ENCODE measurements at regions not wholly inside any gene's neighbourhood (a gene's known extent, or its start where the extent isn't known, plus 50 kb on each side); places are given as distances from the start of the nearest gene placed in this dataset.

DNA sequence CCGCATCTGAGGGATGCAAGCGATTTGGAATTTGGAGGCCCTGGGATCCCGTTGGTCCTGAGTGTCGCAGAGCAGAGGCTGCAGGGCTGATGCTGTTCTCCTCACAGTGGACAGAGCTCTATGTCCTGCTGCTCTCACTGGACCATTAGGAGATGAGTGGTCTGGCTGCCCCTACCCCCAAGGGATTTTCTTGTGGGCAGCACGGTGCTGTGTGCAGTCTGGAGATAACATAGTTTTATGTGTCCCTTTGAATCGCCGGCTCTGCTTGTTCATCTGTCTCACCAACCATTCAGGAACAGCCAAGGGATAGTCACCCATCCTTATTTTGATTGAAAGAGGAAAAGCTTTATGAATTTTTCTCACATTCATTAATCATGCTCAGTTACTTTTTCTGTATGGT is 49.9 kb downstream of the CHRM3 start:
- no peaks in the 10 kb centered on the region for H3K9me3 ChIP-seq
- H3K9ac ChIP-seq (ENCODE audit: low read depth in 2 of 2, low read length in 2 of 2), result no peak overlapping the region
- no peaks in the 10 kb centered on the region for H3K27me3 ChIP-seq
- no peaks in the 10 kb centered on the region for H3K4me1 ChIP-seq
- H3K4me3 ChIP-seq, result no peak overlapping the region
- no peaks in the 10 kb centered on the region for H3K36me3 ChIP-seq
- TF ChIP-seq, protein P1, sequence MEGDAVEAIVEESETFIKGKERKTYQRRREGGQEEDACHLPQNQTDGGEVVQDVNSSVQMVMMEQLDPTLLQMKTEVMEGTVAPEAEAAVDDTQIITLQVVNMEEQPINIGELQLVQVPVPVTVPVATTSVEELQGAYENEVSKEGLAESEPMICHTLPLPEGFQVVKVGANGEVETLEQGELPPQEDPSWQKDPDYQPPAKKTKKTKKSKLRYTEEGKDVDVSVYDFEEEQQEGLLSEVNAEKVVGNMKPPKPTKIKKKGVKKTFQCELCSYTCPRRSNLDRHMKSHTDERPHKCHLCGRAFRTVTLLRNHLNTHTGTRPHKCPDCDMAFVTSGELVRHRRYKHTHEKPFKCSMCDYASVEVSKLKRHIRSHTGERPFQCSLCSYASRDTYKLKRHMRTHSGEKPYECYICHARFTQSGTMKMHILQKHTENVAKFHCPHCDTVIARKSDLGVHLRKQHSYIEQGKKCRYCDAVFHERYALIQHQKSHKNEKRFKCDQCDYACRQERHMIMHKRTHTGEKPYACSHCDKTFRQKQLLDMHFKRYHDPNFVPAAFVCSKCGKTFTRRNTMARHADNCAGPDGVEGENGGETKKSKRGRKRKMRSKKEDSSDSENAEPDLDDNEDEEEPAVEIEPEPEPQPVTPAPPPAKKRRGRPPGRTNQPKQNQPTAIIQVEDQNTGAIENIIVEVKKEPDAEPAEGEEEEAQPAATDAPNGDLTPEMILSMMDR (IDR thresholded peaks at IDR 0.05), result no peak
- H3K27ac ChIP-seq, result no peak overlapping the region
- no peak for DNase-seq
- intact Hi-C loops (cut with DNase I), result no loop called here

DNA sequence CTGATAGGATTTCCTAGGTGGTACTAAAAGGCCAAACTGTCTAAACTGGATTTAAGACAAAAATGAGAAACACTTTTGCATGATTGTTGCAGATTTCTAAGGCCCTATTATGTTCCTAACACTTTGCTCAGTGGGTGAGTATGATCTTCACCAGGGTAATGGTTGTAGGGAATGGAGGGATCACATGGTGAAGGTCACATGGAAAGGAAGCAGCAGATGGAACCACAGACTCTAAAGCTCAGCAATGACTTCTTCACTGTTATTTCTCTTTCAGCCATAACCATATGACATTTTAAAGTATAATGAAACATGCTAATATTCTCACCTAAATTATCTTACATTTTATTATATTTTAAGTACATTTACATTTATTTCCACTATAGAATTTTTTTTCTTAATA is 51.5 kb downstream of the CHRM3 start:
- Histone ChIP-seq H3K36me3 (no peaks in the 10 kb centered on the region), H3K27me3 (no peaks in the 10 kb centered on the region), H3K9ac (ENCODE audit: low read depth in 2 of 2, low read length in 2 of 2) (no peak overlapping the region), H3K27ac (no peak overlapping the region), H3K9me3 (no peaks in the 10 kb centered on the region), H3K4me3 (no peak overlapping the region), H3K4me1 (no peaks in the 10 kb centered on the region)
- DNase-seq, result no peak
- intact Hi-C loops (cut with DNase I), result no loop called here
- TF ChIP-seq, protein P1 (IDR thresholded peaks at IDR 0.05), result no peak

DNA sequence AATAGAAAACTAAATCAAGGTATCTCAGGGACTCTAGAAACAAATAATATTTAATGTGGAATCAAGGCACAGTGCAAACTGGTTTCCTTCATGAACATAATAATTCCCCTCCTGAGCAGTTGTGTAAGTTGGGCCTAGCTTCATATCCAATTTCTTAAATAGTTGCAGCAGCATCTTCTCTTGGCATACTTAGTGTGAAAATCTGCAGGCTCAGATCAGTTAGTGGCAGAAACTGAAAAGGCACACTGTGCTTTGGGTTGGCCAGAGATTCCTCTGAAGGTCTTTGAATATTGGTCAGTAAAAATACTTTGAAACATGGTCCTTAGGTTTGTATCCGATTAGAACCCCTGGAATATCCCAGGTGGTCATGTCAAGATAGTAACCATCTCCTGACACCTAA is 52.5 kb downstream of the CHRM3 start:
- TF ChIP-seq, protein P1 (IDR thresholded peaks at IDR 0.05), result no peak
- H3K27ac ChIP-seq, result no peak overlapping the region
- intact Hi-C loops (cut with DNase I), result no loop called here
- no peaks in the 10 kb centered on the region for H3K4me1 ChIP-seq
- no peaks in the 10 kb centered on the region for H3K9me3 ChIP-seq
- no peak overlapping the region for H3K4me3 ChIP-seq
- no peaks in the 10 kb centered on the region for H3K27me3 ChIP-seq
- H3K9ac ChIP-seq (ENCODE audit: low read depth in 2 of 2, low read length in 2 of 2), result no peak overlapping the region
- DNase-seq, result no peak
- H3K36me3 ChIP-seq, result no peaks in the 10 kb centered on the region

DNA sequence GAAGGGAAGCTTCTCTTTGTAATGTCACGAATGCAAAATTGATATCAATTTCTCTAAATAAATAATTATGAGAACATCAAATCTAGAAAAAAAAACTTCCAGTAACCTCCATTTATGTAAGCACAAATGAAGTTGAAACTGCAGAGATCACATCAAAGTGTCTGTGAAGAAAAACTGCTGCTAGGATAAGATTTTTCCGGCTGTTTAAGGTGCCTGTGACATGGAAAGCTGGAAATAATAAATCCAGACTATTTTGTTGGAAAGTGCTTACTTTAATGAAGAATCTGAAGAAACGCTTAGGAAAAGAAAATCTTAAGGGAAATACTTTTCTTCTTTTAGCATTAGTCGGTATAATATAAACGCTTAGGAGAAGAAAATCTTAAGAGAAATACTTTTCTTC is 57.0 kb downstream of the CHRM3 start:
- TF ChIP-seq, protein P1 (IDR thresholded peaks at IDR 0.05), result no peak
- no peak overlapping the region for H3K4me3 ChIP-seq
- H3K9me3 ChIP-seq, result no peaks in the 10 kb centered on the region
- no peak overlapping the region for H3K27ac ChIP-seq
- H3K36me3 ChIP-seq, result no peaks in the 10 kb centered on the region
- H3K4me1 ChIP-seq, result no peaks in the 10 kb centered on the region
- intact Hi-C loops (cut with DNase I), result no loop called here
- DNase-seq, result no peak
- H3K27me3 ChIP-seq, result no peaks in the 10 kb centered on the region
- no peak overlapping the region for H3K9ac ChIP-seq (ENCODE audit: low read depth in 2 of 2, low read length in 2 of 2)

DNA sequence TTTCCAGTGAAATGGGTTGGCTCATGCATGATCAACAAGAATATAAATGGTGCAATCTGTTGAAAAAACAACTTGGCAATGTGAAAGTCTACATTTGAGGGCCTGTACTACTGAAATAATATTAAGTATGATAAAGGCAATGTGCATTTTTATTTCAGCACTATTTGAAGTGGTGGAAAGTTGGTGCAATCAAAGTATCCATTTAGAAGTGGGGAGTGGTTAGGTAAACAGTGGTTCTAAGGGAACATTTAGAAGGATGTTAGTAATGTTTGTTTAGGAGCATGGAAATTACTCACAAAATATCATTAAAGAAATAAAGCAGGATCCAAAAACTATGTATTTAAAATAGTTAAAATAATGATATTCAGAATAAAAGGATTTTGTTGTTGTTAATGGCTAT is 60.2 kb downstream of the CHRM3 start:
- no peak overlapping the region for H3K4me3 ChIP-seq
- no peaks in the 10 kb centered on the region for H3K4me1 ChIP-seq
- no peak for DNase-seq
- intact Hi-C loops (cut with DNase I), result no loop called here
- no peak overlapping the region for H3K27ac ChIP-seq
- H3K9ac ChIP-seq (ENCODE audit: low read depth in 2 of 2, low read length in 2 of 2), result no peak overlapping the region
- H3K9me3 ChIP-seq, result no peaks in the 10 kb centered on the region
- no peaks in the 10 kb centered on the region for H3K27me3 ChIP-seq
- TF ChIP-seq, protein P1 (IDR thresholded peaks at IDR 0.05), result no peak
- no peaks in the 10 kb centered on the region for H3K36me3 ChIP-seq

DNA sequence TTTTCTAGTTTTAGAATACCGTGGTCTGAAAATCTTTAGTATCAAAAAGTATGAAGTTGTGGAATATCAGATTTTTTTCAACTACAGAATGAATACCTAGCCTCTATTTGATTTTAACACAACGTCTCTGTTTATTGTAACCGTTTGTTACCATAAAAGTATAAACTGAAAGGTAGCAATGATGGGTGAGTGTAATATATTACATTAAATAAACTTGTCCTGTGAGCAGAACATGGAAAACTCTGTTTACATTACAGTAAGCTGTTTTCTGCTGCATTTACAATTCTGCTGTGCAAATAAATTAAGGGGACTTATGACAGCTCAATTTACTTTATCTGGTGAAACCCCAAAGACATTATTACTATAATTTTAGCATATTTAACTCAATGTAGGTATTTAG is 62.5 kb downstream of the CHRM3 start:
- Histone ChIP-seq H3K27me3 (no peaks in the 10 kb centered on the region), H3K4me3 (no peak overlapping the region), H3K36me3 (no peaks in the 10 kb centered on the region), H3K4me1 (no peaks in the 10 kb centered on the region), H3K9me3 (no peaks in the 10 kb centered on the region), H3K27ac (no peak overlapping the region), H3K9ac (ENCODE audit: low read depth in 2 of 2, low read length in 2 of 2) (no peak overlapping the region)
- intact Hi-C loops (cut with DNase I), result no loop called here
- TF ChIP-seq, protein P1 (IDR thresholded peaks at IDR 0.05), result no peak
- DNase-seq, result no peak

Measured in colonic mucosa (tissue), 4 donors.